GM18499 (cell line): ENCODE measurements at regions not wholly inside any gene's neighbourhood (a gene's known extent, or its start where the extent isn't known, plus 50 kb on each side); places are given as distances from the start of the nearest gene placed in this dataset.
"Not testable (repeated sequence)": the region's sequence is repeated elsewhere in the genome, so short reads cannot be mapped to it uniquely, and the experiment has no call there.

Experiments
- ATAC-seq: cut with Tn5 transposase; IDR thresholded peaks from one replicate; pipeline ENCODE4 v1.9.1; 2021; ENCODE audit warnings: moderate number of reproducible peaks; ENCODE audit not compliant: insufficient read depth, unreplicated experiment

DNA sequence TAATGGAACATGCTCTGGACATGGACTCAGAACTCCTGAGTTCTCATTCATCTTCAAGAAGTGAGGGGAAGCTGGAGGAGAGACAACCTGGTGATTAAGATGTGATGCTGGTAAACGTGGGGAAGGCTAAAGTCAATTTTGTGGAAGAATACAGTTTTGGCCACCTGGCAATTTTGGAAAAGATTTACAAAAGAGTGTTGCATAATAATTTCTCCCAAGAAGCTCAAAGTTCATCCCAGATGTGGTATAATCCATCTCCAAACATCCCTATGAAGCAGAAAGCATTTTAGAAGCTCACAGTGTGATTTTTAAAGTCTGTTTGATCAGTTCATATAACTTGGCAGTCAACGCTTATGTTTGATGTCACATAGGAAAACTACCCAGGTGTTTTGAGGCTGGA lies 208.7 kb downstream of the LMX1A start:
- ATAC-seq, result no peak

- peak; percentile 64 for ATAC-seq
Measured at GRCh38 chr1:165144757-165145397, 211.6 kb downstream of the LMX1A start.

DNA sequence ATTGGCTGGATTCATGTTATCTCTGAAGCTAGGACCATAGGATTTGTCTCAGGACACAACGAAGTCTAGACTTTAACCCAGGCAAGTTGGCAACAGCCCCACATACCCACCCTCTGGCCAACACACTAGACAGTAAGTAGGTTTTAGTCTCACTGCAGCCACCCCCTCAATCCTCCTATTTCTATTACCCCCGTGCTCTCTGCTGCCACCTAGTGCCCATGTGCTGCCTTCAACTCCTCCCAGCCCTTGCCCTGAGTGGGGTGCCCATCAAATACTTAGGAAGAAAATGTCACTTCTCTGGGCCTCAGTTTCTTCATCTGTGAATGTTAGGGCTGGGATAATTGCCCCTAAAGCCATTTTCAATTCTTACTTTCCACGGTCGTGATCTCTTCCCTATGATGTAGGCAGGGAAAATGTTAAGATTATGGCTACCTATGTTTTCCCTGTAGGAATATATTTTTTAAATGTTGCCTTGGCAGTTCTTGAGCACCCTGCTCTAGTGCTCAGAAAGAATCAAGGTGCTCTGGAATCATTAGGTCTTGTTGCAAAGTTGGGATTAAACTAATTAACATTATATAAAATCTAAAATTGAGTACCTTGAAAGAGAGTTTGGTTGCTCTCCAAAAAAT lies 213.0 kb downstream of the LMX1A start:
- ATAC-seq, result no peak

GRCh38 chr1:165138960-165139359 lies 217.6 kb downstream of the LMX1A start:
- ATAC-seq, result no peak

- ATAC-seq, result no peak
Measured at GRCh38 chr1:165137551-165138316, 218.8 kb downstream of the LMX1A start.

DNA sequence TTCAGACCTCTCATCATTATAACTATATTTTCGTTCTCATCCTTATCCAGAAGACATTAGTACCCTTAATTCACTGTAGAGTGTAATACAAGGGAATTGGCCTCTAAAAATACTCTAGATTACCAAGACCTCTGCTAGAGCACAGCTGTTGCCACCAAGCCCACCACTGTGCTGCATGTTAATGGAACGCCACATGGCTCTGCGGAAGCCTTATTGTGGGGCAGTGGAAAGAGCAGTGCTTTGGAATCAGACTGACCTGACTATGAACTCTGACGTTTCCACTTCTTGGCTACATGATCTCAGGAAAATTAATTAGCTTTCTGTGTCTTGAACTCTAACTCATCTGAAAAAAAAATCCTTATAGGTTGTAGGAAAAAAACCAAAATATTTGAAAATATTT lies 222.1 kb downstream of the LMX1A start:
- ATAC-seq, result no peak

- ATAC-seq, result no peak
Measured at GRCh38 chr1:165129568-165130164, 226.8 kb downstream of the LMX1A start.

GRCh38 chr1:165124772-165125171 lies 231.7 kb downstream of the LMX1A start:
- no peak for ATAC-seq

GRCh38 chr1:165119086-165119485 lies 237.4 kb downstream of the LMX1A start:
- no peak for ATAC-seq

- no peak for ATAC-seq
Measured at GRCh38 chr1:165117482-165117881, 239.0 kb downstream of the LMX1A start.

DNA sequence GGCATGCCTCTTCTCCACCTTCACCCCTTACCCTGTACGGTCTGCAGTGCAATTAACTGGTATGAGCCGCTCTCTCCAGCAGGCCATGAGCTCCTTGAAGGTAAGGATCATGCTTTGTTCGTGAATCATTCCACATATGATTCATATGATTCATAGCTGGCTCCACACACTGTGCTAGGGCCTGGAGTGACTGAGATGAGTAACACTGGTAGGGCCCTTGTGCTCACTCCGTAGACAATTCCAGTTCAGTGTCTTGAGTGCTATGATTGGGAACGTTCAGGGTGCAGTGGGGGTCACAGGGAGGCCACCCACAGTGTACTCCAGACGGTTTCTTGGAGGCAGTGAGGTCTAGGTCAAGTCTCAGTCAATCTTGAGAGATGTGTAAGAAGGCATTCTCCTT lies 239.8 kb downstream of the LMX1A start:
- ATAC-seq, result no peak

DNA sequence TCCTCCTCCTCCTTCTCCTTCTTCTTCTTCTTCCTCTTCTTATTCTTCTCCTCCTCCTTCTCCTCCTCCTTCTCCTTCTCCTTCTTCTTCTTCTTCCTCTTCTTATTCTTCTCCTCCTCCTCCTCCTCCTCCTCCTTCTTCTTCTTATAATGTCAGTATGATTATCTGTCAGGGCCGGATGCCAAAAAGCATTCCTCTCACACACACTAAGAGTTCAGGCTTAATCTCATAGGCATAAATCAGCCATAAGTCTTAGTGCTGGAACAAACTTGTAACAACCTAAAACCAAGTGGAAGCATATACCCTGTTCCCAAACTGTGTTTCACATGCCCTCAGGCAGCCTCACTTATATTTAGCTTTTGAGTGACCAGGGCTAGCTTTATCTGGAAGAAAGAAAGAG lies 240.3 kb downstream of the LMX1A start:
- ATAC-seq, result no peak

GRCh38 chr1:165114889-165115285 lies 241.6 kb downstream of the LMX1A start:
- no peak for ATAC-seq

- no peak for ATAC-seq
Measured at GRCh38 chr1:165114022-165114888, 242.3 kb downstream of the LMX1A start.

- no peak for ATAC-seq
Measured at GRCh38 chr1:165112260-165112659, 244.3 kb downstream of the LMX1A start.

DNA sequence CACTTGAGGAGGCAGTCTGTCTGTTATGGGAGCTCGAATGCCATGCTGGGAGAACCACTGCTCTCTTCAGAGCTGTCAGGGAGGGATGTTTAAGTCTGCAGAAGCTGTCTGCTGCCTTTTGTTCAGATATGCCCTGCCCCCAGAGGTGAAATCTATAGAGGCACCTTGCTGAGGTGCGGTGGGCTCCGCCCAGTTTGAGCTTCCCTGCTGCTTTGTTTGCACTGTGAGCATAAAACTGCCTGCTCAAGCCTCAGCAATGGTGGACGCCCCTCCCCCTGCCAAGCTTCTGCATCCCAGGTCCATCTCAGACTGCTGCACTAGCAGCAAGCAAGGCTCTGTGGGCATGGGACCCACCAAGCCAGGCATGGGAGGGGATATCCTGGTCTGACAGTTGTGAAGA lies 247.5 kb downstream of the LMX1A start:
- ATAC-seq, result no peak

GRCh38 chr1:165092542-165093162 lies 263.9 kb downstream of the LMX1A start:
- ATAC-seq, result not testable (repeated sequence)

GRCh38 chr1:165080253-165080896 lies 276.1 kb downstream of the LMX1A start:
- no peak for ATAC-seq

GRCh38 chr1:165078391-165078790 lies 278.1 kb downstream of the LMX1A start:
- ATAC-seq, result no peak
